ENCODE measurements at regions not wholly inside any gene's neighbourhood (a gene's known extent, or its start where the extent isn't known, plus 50 kb on each side); places are given as distances from the start of the nearest gene placed in this dataset.

DNA sequence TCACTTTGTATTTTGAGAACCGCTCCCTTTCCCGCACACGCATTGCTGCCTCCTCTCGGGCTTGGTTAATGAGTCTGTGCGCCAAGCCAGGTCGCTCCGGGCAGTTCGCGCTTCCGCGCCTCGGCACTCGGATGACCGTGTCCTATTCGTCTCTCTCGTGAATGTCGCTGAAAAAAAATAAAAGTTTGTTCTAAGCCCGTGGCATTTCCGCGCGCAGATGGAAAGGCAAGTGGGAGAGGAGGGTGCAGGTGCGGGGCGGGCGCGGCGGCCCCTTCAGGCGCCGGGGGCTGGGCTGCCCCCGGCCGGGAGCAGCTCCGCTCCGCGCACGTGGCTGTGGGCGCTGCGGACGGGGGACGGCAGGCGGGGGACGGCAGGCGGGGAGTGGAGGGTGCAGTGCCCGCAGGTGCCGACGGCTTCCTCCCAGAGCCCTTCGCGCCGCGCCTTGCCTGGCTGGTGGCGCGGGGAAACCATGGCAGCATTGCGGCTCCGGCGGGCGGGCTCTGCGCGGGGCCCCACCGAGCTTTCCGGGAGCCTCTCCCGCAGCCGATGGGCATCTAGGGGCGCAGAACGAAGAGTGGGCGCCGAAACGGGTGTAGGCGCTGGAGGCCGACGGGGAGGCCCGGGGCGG is 159.6 kb upstream of the SIX2 start:
- POLR2A ChIA-PET, result interaction anchor here (0.9 kb wide), 1 partner anchor 25 kb away, joined by 3 read pairs; no protein-coding TSS in a partner anchor
- peak; percentile 53 for DNase-seq (ENCODE audit: extremely low spot score)
- CTCF ChIA-PET, result interaction anchor here (0.6 to 0.7 kb wide), 2 partner anchors 17 to 155 kb away, joined by 3 read pairs; no protein-coding TSS in a partner anchor
- TF ChIP-seq ZNF384 (IDR thresholded peaks at IDR 0.05), result no peak
- TF ChIP-seq L3MBTL2 (conservative IDR thresholded peaks at IDR 0.05), result peak; percentile 48; the same call in 1 of the 2 replicates

DNA sequence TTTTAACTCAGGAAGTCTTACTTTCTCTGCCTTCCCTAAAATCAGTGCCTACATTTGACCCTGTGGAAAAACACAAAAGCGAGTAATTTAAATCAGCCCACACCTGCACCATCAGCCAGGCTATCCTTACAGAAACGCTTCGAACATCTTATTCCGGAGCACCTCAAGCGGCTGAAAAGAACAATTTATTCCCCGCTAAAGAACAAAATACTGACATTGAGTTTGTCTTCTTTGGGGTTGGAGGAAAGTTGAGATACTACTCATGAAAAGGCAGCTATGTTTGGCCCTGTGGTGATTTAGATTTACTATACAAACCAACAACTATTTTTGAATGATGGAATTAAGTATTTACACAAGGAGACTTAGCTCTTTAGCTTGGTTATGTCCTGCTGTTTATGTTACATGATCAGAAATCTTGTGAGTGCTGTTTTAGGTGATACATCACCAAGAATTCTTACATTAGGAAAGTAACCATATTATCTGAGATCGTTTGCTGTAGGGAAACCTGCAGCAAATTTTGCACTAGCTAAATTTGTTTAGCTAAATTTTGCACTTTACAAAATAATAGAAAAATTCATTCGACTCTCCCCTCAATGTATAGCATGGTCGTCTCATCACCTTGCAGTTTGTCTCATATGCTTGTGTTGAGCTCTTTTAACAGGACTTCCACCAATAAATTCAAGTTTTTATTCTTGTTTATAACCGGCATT is 158.8 kb upstream of the SIX2 start:
- POLR2A ChIA-PET, result interaction anchor here (0.9 kb wide), 2 partner anchors 26 to 327 kb away, joined by 3 read pairs; no protein-coding TSS in a partner anchor
- TF ChIP-seq SP1 (IDR thresholded peaks at IDR 0.05) (no peak), LEF1 (IDR thresholded peaks at IDR 0.05; ENCODE audit: borderline replicate concordance) (no peak), ZNF384 (IDR thresholded peaks at IDR 0.05) (no peak), FOXK2 (IDR thresholded peaks at IDR 0.05) (no peak), TARDBP (IDR thresholded peaks at IDR 0.05) (no peak), L3MBTL2 (conservative IDR thresholded peaks at IDR 0.05) (no peak), BHLHE40 (IDR thresholded peaks at IDR 0.05; ENCODE audit: borderline replicate concordance) (no peak), FOXA1 (IDR thresholded peaks at IDR 0.05) (no peak), FOXM1 (IDR thresholded peaks at IDR 0.05; ENCODE audit: borderline replicate concordance) (no peak), CTBP1 (IDR thresholded peaks at IDR 0.05; ENCODE audit: borderline replicate concordance) (no peak), NFRKB (IDR thresholded peaks at IDR 0.05) (no peak), SUZ12 (IDR thresholded peaks at IDR 0.05) (no peak), HDGF (IDR thresholded peaks at IDR 0.05; ENCODE audit: borderline replicate concordance) (no peak)
- no peak for DNase-seq (ENCODE audit: extremely low spot score)
- CTCF ChIA-PET, result interaction anchor here (0.7 kb wide), 1 partner anchor 154 kb away, joined by 3 read pairs; no protein-coding TSS in a partner anchor

DNA sequence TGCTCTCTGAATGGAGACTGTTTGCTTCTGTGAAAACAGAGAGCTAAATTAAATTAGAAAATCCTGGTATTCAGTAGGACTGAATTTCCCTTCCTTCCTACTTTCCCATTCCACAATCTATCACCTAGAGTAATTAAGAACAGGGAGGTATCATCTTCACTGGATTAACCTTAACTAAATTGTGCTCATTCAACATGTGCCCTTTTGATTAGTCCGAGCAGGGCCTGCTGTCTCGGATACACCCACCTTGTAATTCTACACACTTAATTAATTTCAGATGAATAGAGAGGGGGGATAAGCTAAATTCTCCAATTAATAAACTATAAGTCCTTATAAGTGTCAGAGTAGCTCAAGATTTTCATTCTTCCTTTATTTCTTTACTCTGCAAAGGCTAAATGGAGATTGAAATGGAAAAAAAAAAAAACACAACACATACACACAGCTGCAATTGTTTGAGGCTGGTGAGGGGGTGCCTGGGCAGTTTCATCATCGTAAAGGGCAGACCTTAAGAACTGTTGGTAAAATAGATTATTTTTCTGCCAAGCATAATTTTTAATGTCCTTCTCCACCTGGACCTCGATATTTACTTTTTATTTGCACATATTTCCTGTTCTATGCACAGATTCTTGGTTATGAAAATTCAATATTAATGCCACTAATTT is 157.1 kb upstream of the SIX2 start:
- ChIA-PET POLR2A (no interaction called here), CTCF (no interaction called here)
- TF ChIP-seq BHLHE40 (IDR thresholded peaks at IDR 0.05; ENCODE audit: borderline replicate concordance) (no peak), L3MBTL2 (conservative IDR thresholded peaks at IDR 0.05) (no peak), NFRKB (IDR thresholded peaks at IDR 0.05) (no peak), PKNOX1 (IDR thresholded peaks at IDR 0.05) (no peak), HDGF (IDR thresholded peaks at IDR 0.05; ENCODE audit: borderline replicate concordance) (no peak), ARNT (IDR thresholded peaks at IDR 0.05) (no peak), FOXA1 (IDR thresholded peaks at IDR 0.05) (no peak), ELF4 (IDR thresholded peaks at IDR 0.05) (no peak), FOXK2 (IDR thresholded peaks at IDR 0.05) (no peak), FOXM1 (IDR thresholded peaks at IDR 0.05; ENCODE audit: borderline replicate concordance) (no peak), CTBP1 (IDR thresholded peaks at IDR 0.05; ENCODE audit: borderline replicate concordance) (no peak), TARDBP (IDR thresholded peaks at IDR 0.05) (no peak), LEF1 (IDR thresholded peaks at IDR 0.05; ENCODE audit: borderline replicate concordance) (no peak), SP1 (IDR thresholded peaks at IDR 0.05) (no peak), ZNF384 (IDR thresholded peaks at IDR 0.05) (no peak), SUZ12 (IDR thresholded peaks at IDR 0.05) (no peak)
- no peak for DNase-seq (ENCODE audit: extremely low spot score)

- ChIA-PET POLR2A (no interaction called here), CTCF (no interaction called here)
- TF ChIP-seq SP1 (IDR thresholded peaks at IDR 0.05) (no peak), LEF1 (IDR thresholded peaks at IDR 0.05; ENCODE audit: borderline replicate concordance) (no peak), CTBP1 (IDR thresholded peaks at IDR 0.05; ENCODE audit: borderline replicate concordance) (no peak), ZNF384 (IDR thresholded peaks at IDR 0.05) (no peak), TARDBP (IDR thresholded peaks at IDR 0.05) (no peak), SUZ12 (IDR thresholded peaks at IDR 0.05) (no peak), PKNOX1 (IDR thresholded peaks at IDR 0.05) (no peak), HDGF (IDR thresholded peaks at IDR 0.05; ENCODE audit: borderline replicate concordance) (no peak), NFRKB (IDR thresholded peaks at IDR 0.05) (no peak), FOXM1 (IDR thresholded peaks at IDR 0.05; ENCODE audit: borderline replicate concordance) (no peak), FOXK2 (IDR thresholded peaks at IDR 0.05) (no peak), ELF4 (IDR thresholded peaks at IDR 0.05) (no peak), FOXA1 (IDR thresholded peaks at IDR 0.05) (no peak), ARNT (IDR thresholded peaks at IDR 0.05) (no peak), BHLHE40 (IDR thresholded peaks at IDR 0.05; ENCODE audit: borderline replicate concordance) (no peak), L3MBTL2 (conservative IDR thresholded peaks at IDR 0.05) (no peak)
- DNase-seq (ENCODE audit: extremely low spot score), result no peak
Observed at GRCh38 chr2:45162711-45163110, 153.5 kb upstream of the SIX2 start.

DNA sequence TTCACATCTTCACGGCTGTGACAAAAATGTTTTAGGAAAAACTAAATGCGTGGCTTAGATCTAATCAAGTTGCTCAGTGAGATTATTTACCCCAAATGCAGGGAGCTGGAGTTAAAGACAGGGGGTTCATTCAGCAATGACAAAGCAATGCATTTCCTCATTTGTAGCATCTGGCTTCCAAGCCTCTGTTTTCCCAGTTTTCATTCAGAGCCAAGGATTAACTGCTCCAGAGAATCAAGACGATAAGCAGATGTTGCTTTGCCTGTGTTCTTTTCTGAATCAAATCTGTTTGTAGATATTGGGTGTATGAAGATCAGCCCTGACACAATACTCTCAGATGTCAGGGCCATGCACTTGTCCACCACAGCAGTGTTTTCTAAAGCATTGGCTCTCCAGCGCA is 147.4 kb upstream of the SIX2 start:
- POLR2A ChIA-PET, result no interaction called here
- DNase-seq (ENCODE audit: extremely low spot score), result no peak
- no peak for TF ChIP-seq SP1 (IDR thresholded peaks at IDR 0.05)
- no peak for TF ChIP-seq ARNT (IDR thresholded peaks at IDR 0.05)
- no peak for TF ChIP-seq FOXA1 (IDR thresholded peaks at IDR 0.05)
- CTCF ChIA-PET, result no interaction called here

DNA sequence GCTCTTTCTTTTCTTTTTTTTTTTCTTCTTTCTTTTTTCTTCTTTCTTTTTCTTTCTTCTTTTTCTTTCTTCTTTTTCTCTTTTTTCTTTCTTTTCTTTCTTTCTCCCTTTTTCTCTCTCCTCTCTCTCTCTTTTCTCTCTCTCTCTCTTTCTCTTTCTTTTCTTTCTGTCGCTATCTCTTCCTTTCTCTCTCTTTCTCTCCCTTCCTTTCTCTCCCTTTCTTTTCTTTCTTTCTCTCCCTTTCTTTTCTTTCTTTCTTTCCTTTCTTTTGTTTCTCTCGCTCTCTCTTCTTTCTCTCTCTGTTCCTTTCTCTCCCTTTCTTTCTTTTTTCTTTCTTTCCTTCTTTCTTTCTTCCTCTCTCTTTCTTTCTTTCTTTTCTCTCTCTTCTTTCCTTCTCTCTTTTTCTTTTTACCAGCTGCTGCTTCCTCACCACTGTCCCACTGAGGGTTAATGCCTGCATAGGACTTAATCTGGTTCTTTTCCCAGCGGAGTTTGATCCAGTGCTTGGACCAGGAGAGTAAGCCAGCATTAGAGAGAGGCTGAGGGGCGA is 145.4 kb upstream of the SIX2 start:
- DNase-seq (ENCODE audit: extremely low spot score), result no peak
- CTCF ChIA-PET, result no interaction called here
- POLR2A ChIA-PET, result no interaction called here
- TF ChIP-seq ELF4 (IDR thresholded peaks at IDR 0.05), result no peak
- no peak for TF ChIP-seq ZNF384 (IDR thresholded peaks at IDR 0.05)
- TF ChIP-seq HDGF (IDR thresholded peaks at IDR 0.05; ENCODE audit: borderline replicate concordance), result no peak
- TF ChIP-seq FOXK2 (IDR thresholded peaks at IDR 0.05), result no peak
